ENCODE measurements at regions not wholly inside any gene's neighbourhood (a gene's known extent, or its start where the extent isn't known, plus 50 kb on each side); places are given as distances from the start of the nearest gene placed in this dataset.

DNA sequence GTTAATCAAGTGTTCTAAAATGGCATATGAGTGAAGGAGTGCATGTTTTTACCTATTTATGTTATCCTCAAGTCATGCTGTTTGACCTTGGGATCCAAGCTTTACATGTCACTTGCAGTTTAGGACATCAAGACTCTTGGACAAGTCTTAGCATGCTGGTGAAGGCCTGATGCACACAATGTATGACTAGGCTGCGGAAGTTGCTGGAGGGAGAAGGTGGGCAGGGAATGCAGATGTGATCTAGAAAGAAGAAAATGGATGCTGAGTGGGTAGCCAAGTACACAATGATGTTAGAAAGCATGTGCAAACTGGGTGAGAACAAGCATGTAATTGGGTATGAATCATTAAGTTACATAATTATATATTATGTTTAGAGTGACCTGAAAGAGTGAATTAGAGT is 301.8 kb downstream of the BRINP2 start:
- Histone ChIP-seq H3K9me3 (no peaks in the 10 kb centered on the region), H3K4me3 (no peak overlapping the region), H3K4me1 (no peaks in the 10 kb centered on the region), H3K36me3 (replicated peaks in 1 of 2; ENCODE audit: insufficient read depth in 1 of 2, low read depth in 2 of 2) (no peaks in the 10 kb centered on the region), H3K27me3 (no peaks in the 10 kb centered on the region), H3K27ac (no peak overlapping the region)
- WGBS, 2 donors = 84 to 85% methylated on average over 1 of the region's 1 CpG
- no peak for TF ChIP-seq POLR2A (IDR thresholded peaks at IDR 0.05)
- TF ChIP-seq, protein P1, sequence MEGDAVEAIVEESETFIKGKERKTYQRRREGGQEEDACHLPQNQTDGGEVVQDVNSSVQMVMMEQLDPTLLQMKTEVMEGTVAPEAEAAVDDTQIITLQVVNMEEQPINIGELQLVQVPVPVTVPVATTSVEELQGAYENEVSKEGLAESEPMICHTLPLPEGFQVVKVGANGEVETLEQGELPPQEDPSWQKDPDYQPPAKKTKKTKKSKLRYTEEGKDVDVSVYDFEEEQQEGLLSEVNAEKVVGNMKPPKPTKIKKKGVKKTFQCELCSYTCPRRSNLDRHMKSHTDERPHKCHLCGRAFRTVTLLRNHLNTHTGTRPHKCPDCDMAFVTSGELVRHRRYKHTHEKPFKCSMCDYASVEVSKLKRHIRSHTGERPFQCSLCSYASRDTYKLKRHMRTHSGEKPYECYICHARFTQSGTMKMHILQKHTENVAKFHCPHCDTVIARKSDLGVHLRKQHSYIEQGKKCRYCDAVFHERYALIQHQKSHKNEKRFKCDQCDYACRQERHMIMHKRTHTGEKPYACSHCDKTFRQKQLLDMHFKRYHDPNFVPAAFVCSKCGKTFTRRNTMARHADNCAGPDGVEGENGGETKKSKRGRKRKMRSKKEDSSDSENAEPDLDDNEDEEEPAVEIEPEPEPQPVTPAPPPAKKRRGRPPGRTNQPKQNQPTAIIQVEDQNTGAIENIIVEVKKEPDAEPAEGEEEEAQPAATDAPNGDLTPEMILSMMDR (IDR thresholded peaks at IDR 0.05) = no peak
- DNase-seq (no peak), ATAC-seq (no peak)
- intact Hi-C loops (cut with DNase I) = no loop called here

- intact Hi-C loops (cut with DNase I) = no loop called here
- H3K36me3 ChIP-seq (replicated peaks in 1 of 2; ENCODE audit: insufficient read depth in 1 of 2, low read depth in 2 of 2) = no peaks in the 10 kb centered on the region
- no peaks in the 10 kb centered on the region for H3K4me1 ChIP-seq
- ATAC-seq = no peak
- WGBS, 2 donors = 37 to 60% methylated on average over 1 of the region's 1 CpG
- H3K27me3 ChIP-seq = no peaks in the 10 kb centered on the region
- H3K27ac ChIP-seq = no peak overlapping the region
- no peak for TF ChIP-seq POLR2A (IDR thresholded peaks at IDR 0.05)
- TF ChIP-seq, protein P1 (IDR thresholded peaks at IDR 0.05) = no peak
- DNase-seq = no peak
- H3K4me3 ChIP-seq = no peak overlapping the region
- no peaks in the 10 kb centered on the region for H3K9me3 ChIP-seq
Observed at GRCh38 chr1:177471244-177471643, 300.5 kb downstream of the BRINP2 start.

GRCh38 chr1:177469519-177469918 is 298.8 kb downstream of the BRINP2 start:
- ATAC-seq = no peak
- Histone ChIP-seq H3K27me3 (no peaks in the 10 kb centered on the region), H3K9me3 (no peaks in the 10 kb centered on the region), H3K36me3 (replicated peaks in 1 of 2; ENCODE audit: insufficient read depth in 1 of 2, low read depth in 2 of 2) (no peaks in the 10 kb centered on the region), H3K27ac (no peak overlapping the region), H3K4me1 (no peaks in the 10 kb centered on the region), H3K4me3 (no peak overlapping the region)
- intact Hi-C loops (cut with DNase I) = no loop called here
- DNase-seq = no peak
- TF ChIP-seq, protein P1 (IDR thresholded peaks at IDR 0.05) = no peak
- no peak for TF ChIP-seq POLR2A (IDR thresholded peaks at IDR 0.05)
- WGBS, 2 donors = 81 to 94% methylated on average over 3 of the region's 3 CpGs

DNA sequence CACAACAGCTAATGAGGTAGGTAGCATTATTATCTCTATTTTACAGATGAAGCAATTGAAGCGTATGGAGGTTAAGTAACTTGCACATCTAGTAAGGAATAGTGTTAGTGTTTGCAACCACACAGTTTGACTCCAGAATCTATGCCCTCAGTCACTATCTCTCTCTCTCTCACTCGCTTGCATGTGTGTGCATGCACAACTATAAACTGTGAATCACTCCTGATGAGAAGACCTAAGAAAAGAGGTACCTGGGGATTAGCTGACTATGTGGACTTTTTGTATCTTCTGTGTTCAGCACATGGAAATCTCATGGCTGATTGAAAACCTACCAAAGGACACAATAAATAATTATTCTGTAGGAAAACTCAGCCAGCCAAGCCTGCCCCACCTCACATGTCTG is 295.5 kb downstream of the BRINP2 start:
- TF ChIP-seq, protein P1 (IDR thresholded peaks at IDR 0.05) = no peak
- no peak for TF ChIP-seq POLR2A (IDR thresholded peaks at IDR 0.05)
- ATAC-seq (no peak), DNase-seq (no peak)
- WGBS, 2 donors = 73 to 76% methylated on average over 2 of the region's 2 CpGs
- no peaks in the 10 kb centered on the region for H3K36me3 ChIP-seq (replicated peaks in 1 of 2; ENCODE audit: insufficient read depth in 1 of 2, low read depth in 2 of 2)
- H3K4me1 ChIP-seq = no peaks in the 10 kb centered on the region
- no peaks in the 10 kb centered on the region for H3K9me3 ChIP-seq
- H3K27me3 ChIP-seq = no peaks in the 10 kb centered on the region
- no peak overlapping the region for H3K27ac ChIP-seq
- no peak overlapping the region for H3K4me3 ChIP-seq
- intact Hi-C loops (cut with DNase I) = no loop called here

DNA sequence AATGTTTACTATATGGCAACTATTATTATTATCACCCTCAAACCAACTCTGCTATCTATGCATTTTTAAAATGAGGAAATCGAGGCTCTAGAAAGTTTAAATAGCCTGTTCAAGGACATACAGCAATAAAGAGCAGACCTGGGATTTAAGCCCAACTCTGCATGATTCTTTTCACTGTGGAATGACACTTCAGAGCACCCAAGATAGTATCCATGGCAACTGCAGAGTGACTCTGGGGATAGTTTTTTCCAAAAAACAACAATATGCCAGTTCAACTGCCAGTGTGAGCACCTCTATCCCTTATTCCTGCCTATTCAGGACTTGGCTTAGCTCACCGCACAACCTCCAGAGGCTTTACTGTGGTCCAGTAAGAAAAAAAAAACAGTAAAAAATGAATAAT is 293.9 kb downstream of the BRINP2 start:
- DNase-seq (no peak), ATAC-seq (no peak)
- no peak overlapping the region for H3K27ac ChIP-seq
- WGBS, 2 donors = 38 to 40% methylated on average over 2 of the region's 2 CpGs
- no peaks in the 10 kb centered on the region for H3K27me3 ChIP-seq
- intact Hi-C loops (cut with DNase I) = no loop called here
- H3K9me3 ChIP-seq = no peaks in the 10 kb centered on the region
- no peaks in the 10 kb centered on the region for H3K36me3 ChIP-seq (replicated peaks in 1 of 2; ENCODE audit: insufficient read depth in 1 of 2, low read depth in 2 of 2)
- no peak overlapping the region for H3K4me3 ChIP-seq
- no peak for TF ChIP-seq POLR2A (IDR thresholded peaks at IDR 0.05)
- TF ChIP-seq, protein P1 (IDR thresholded peaks at IDR 0.05) = no peak
- no peaks in the 10 kb centered on the region for H3K4me1 ChIP-seq
